Panc1 (cell line): ENCODE measurements at regions not wholly inside any gene's neighbourhood (a gene's known extent, or its start where the extent isn't known, plus 50 kb on each side); places are given as distances from the start of the nearest gene placed in this dataset.

Source experiments
- ATAC-seq: fragments of 200-7000 bp; cut with Tn5 transposase; 2 replicates; pipeline ENCODE4 v1.9.1; 2020; ENCODE audit warnings: mild to moderate bottlenecking, moderate library complexity
- BruUV-seq: library from RNA; stranded (reverse); fragments of 400-500 nt; replicated peaks from 2 replicates; lab custom pipeline; 2021; lab: Mats Ljungman, UMichigan
- CTCF ChIA-PET: fragments of 300-600 bp; sonication (Branson Sonifier 250); formaldehyde crosslinking; loops from one replicate; lab custom pipeline; 2022; ENCODE audit warnings: antibody characterized with exemption; lab: Charles Lee
- POLR2A ChIA-PET: fragments of 300-600 bp; sonication (Branson Sonifier 250); formaldehyde crosslinking; loops from one replicate; lab custom pipeline; 2022; ENCODE audit warnings: antibody characterized with exemption; lab: Charles Lee
- DNase-seq: peaks from one replicate; pipeline ENCODE4 v3.0.0-alpha.2; 2010; ENCODE audit warnings: low read depth, low spot score
- H3K27ac ChIP-seq: 2 replicates; pipeline ENCODE4 v1.5.1; 2011; ENCODE audit warnings: mild to moderate bottlenecking, low read length, inconsistent platforms
- H3K27me3 ChIP-seq: fragments of 200-500 bp; sonication (Bioruptor generic); 2 replicates; pipeline ENCODE4 v1.6.0; 2014; ENCODE audit warnings: low read length, inconsistent platforms; ENCODE audit not compliant: control insufficient read depth, insufficient read depth
- H3K36me3 ChIP-seq: fragments of 200-500 bp; sonication (Bioruptor generic); 2 replicates; pipeline ENCODE4 v1.5.1; 2014; ENCODE audit warnings: inconsistent platforms, mild to moderate bottlenecking, low read length, moderate library complexity; ENCODE audit not compliant: control insufficient read depth, insufficient read depth
- H3K4me1 ChIP-seq: 2 replicates; pipeline ENCODE4 v1.5.1; 2011; ENCODE audit warnings: inconsistent platforms, mild to moderate bottlenecking, low read length, moderate library complexity; ENCODE audit not compliant: control insufficient read depth, insufficient read depth
- H3K4me3 ChIP-seq, 2 experiments: 2 replicates each; pipeline ENCODE4 v1.5.1; 2011 to 2012; ENCODE audit warnings: low read depth in 2 of 2, low read length in 2 of 2, mild to moderate bottlenecking in 2 of 2, inconsistent platforms in 1 of 2, moderate library complexity in 1 of 2
- H3K9me3 ChIP-seq: fragments of 200-500 bp; sonication (Bioruptor generic); 2 replicates; pipeline ENCODE4 v1.5.1; 2014; ENCODE audit warnings: low read depth, mild to moderate bottlenecking, inconsistent platforms, low read length, moderate library complexity; ENCODE audit not compliant: control insufficient read depth, insufficient read depth
- CTCF ChIP-seq: fragments of 450-650 bp; IDR thresholded peaks from 2 replicates; pipeline ENCODE4 v1.5.1; 2017; ENCODE audit warnings: mild to moderate bottlenecking
- POLR2AphosphoS5 ChIP-seq: IDR thresholded peaks from 2 replicates; pipeline ENCODE4 v1.6.1; 2012; ENCODE audit warnings: mild to moderate bottlenecking, low read depth, low read length, moderate library complexity
- REST ChIP-seq, 2 experiments: IDR thresholded peaks; 2 replicates each; pipeline ENCODE4 v1.6.1; 2011 to 2012; ENCODE audit warnings: low read depth in 2 of 2, control low read depth in 1 of 2, low read length in 1 of 2, mild to moderate bottlenecking in 1 of 2, moderate library complexity in 1 of 2; ENCODE audit not compliant: insufficient read depth in 1 of 2
- SIN3A ChIP-seq: IDR thresholded peaks from 2 replicates; pipeline ENCODE4 v1.6.1; 2012; ENCODE audit warnings: low read depth, mild to moderate bottlenecking, low read length, moderate library complexity, borderline replicate concordance; ENCODE audit not compliant: insufficient read depth
- TCF7L2 ChIP-seq: IDR thresholded peaks from 2 replicates; pipeline ENCODE4 v1.6.1; 2011; ENCODE audit warnings: mild to moderate bottlenecking, low read depth, low read length, inconsistent platforms
- in situ Hi-C: cut with HindIII; loops from 2 replicates; pipeline ENCODE4 v1.10.0; 2016; ENCODE audit warnings: low sequenced_read_pairs, low pct_unique_long_range_greater_than_20kb
- intact Hi-C: fragments of 100-400 bp; cut with micrococcal nuclease; formaldehyde crosslinking; loops from one replicate; pipeline ENCODE4 v1.10.0; 2022; ENCODE audit not compliant: unreplicated experiment

- Histone ChIP-seq H3K27me3 (no peaks in the 10 kb centered on the region), H3K27ac (no peak overlapping the region), H3K9me3 (no peaks in the 10 kb centered on the region), H3K36me3 (no peaks in the 10 kb centered on the region), H3K4me3 (no peak overlapping the region), H3K4me1 (no peaks in the 10 kb centered on the region)
- DNase-seq, result no peak
- intact Hi-C loops (no loop called here), in situ Hi-C loops (no loop called here)
- CTCF ChIA-PET, result no interaction called here
- no TSS peak for BruUV-seq
- ATAC-seq, result no peak
- TF ChIP-seq SIN3A (no peak), POLR2AphosphoS5 (no peak), TCF7L2 (no peak), CTCF (no peak), REST (IDR thresholded peaks at IDR 0.05; ENCODE audit: insufficient read depth in 1 of 2, low read depth in 2 of 2, low read length in 1 of 2) (no peak)
- POLR2A ChIA-PET, result no interaction called here
Observed at GRCh38 chr18:77984833-77985232, 735.2 kb downstream of the GALR1 start.

- Histone ChIP-seq H3K9me3 (no peaks in the 10 kb centered on the region), H3K27me3 (no peaks in the 10 kb centered on the region), H3K4me3 (no peak overlapping the region), H3K27ac (no peak overlapping the region), H3K36me3 (no peaks in the 10 kb centered on the region), H3K4me1 (no peaks in the 10 kb centered on the region)
- POLR2A ChIA-PET, result no interaction called here
- DNase-seq, result no peak
- no TSS peak for BruUV-seq
- CTCF ChIA-PET, result no interaction called here
- intact Hi-C loops, result no loop called here
- in situ Hi-C loops, result no loop called here
- ATAC-seq, result no peak
- no peak for TF ChIP-seq TCF7L2
- TF ChIP-seq POLR2AphosphoS5, result no peak
- no peak for TF ChIP-seq CTCF
- no peak for TF ChIP-seq REST (IDR thresholded peaks at IDR 0.05; ENCODE audit: insufficient read depth in 1 of 2, low read depth in 2 of 2, low read length in 1 of 2)
- no peak for TF ChIP-seq SIN3A
Observed at GRCh38 chr18:77985526-77986281, 736.1 kb downstream of the GALR1 start.
